DMS79 treated with DMSO at 0.1 percent for 48 hours (cell line): ENCODE measurements at regions not wholly inside any gene's neighbourhood (a gene's known extent, or its start where the extent isn't known, plus 50 kb on each side); places are given as distances from the start of the nearest gene placed in this dataset.
A peak's percentile ranks its signal among the peaks of the same experiment; 100 is the strongest.

ENCODE experiments used
- DNase-seq: peaks from one replicate; lab custom pipeline; 2025; lab: John Stamatoyannopoulos, UW

GRCh38 chr2:236934656-236935055 lies 151.0 kb upstream of the COPS8 start:
- no peak for DNase-seq

GRCh38 chr2:236935083-236935482 lies 150.6 kb upstream of the COPS8 start:
- no peak for DNase-seq

GRCh38 chr2:236935631-236936445 lies 149.9 kb upstream of the COPS8 start:
- DNase-seq: no peak

- no peak for DNase-seq
Measured at GRCh38 chr2:236936446-236936940, 149.2 kb upstream of the COPS8 start.

- DNase-seq: no peak
Measured at GRCh38 chr2:236938126-236938525, 147.6 kb upstream of the COPS8 start.

GRCh38 chr2:236939271-236939670 lies 146.4 kb upstream of the COPS8 start:
- no peak for DNase-seq

GRCh38 chr2:236939721-236940231 lies 145.9 kb upstream of the COPS8 start:
- no peak for DNase-seq

- no peak for DNase-seq
Measured at GRCh38 chr2:236940497-236940896, 145.2 kb upstream of the COPS8 start.

GRCh38 chr2:236940916-236941520 lies 144.7 kb upstream of the COPS8 start:
- DNase-seq: no peak

- no peak for DNase-seq
Measured at GRCh38 chr2:236941551-236941950, 144.1 kb upstream of the COPS8 start.

- DNase-seq: no peak
Measured at GRCh38 chr2:236942554-236942953, 143.1 kb upstream of the COPS8 start.

- DNase-seq: no peak
Measured at GRCh38 chr2:236943068-236943467, 142.6 kb upstream of the COPS8 start.

- peak; percentile 73 for DNase-seq
Measured at GRCh38 chr2:236943841-236944513, 141.7 kb upstream of the COPS8 start.

- DNase-seq: no peak
Measured at GRCh38 chr2:236944561-236944960, 141.1 kb upstream of the COPS8 start.

GRCh38 chr2:236945431-236946016 lies 140.2 kb upstream of the COPS8 start:
- DNase-seq: no peak

- DNase-seq: no peak
Measured at GRCh38 chr2:236946871-236947270, 138.8 kb upstream of the COPS8 start.

GRCh38 chr2:236947294-236947693 lies 138.4 kb upstream of the COPS8 start:
- DNase-seq: no peak

- no peak for DNase-seq
Measured at GRCh38 chr2:236947896-236948295, 137.8 kb upstream of the COPS8 start.

GRCh38 chr2:236949089-236949905 lies 136.4 kb upstream of the COPS8 start:
- DNase-seq: no peak

GRCh38 chr2:236951830-236952475 lies 133.7 kb upstream of the COPS8 start:
- DNase-seq: no peak

- DNase-seq: no peak
Measured at GRCh38 chr2:236954641-236955040, 131.0 kb upstream of the COPS8 start.
